ENCODE measurements at regions not wholly inside any gene's neighbourhood (a gene's known extent, or its start where the extent isn't known, plus 50 kb on each side); places are given as distances from the start of the nearest gene placed in this dataset.
"Not testable (repeated sequence)": the region's sequence is repeated elsewhere in the genome, so short reads cannot be mapped to it uniquely, and the experiment has no call there.

- DNase-seq (ENCODE audit: low read depth): no peak
These were observed 106.8 kb downstream of the MDH1 start for GRCh38 chr2:63695583-63695982.

DNA sequence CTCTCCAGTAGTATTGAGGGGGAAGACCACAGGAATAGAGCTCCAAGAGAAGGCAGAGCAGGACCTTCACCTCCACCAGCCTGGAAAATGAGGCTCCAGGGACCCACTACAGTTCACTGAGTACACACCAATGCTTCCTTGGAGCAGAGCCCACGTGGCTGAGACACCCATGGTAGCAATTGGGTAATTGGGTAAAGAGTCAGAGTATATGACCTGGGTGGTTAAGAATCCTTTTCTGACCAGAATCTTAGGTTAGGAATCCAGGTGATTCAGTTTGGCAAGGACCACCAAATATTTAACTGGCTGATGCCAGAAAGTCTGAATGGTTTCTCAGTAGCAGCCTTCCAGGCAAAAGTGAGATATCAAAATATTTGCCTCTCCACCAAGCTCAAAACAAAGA lies 107.7 kb downstream of the MDH1 start:
- peak; percentile 59 for DNase-seq (ENCODE audit: low read depth)

GRCh38 chr2:63697160-63697559 lies 108.4 kb downstream of the MDH1 start:
- DNase-seq (ENCODE audit: low read depth): no peak

DNA sequence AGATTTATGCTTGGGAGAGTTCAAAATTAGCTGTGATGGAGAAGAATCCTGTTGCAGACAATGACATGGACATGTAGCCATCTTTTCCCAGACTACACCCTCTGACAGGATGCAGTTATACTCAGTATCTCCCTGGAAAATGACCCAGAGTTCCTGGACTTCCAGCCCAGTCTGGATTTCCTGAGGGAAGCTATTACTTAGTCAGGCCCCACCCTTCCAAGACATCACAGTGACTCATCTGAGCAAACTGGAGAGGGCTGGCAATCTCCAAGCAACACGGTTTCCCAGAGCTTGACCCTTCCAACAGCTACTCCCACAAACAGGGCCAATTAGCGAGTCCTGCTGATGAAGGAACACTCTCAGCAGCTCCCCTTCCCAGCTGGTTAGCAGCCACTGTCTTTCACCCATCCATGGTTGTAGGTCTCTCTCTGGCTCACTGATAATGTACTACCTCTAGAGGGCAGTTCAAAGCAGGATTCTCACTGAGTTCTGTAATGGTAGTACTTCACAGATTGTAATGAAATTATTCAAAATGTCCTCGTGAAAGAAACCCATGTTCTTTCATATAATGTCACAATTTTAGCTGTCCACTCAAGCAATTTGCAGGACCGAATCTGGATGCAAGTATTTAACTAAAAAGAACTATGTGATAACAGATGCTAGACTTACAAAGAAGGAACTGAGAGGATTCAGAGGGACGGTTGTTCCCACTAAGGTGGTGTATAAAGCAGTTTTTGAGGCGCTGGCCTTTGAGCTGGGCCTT lies 110.2 kb downstream of the MDH1 start:
- DNase-seq (ENCODE audit: low read depth): peak; percentile 92

DNA sequence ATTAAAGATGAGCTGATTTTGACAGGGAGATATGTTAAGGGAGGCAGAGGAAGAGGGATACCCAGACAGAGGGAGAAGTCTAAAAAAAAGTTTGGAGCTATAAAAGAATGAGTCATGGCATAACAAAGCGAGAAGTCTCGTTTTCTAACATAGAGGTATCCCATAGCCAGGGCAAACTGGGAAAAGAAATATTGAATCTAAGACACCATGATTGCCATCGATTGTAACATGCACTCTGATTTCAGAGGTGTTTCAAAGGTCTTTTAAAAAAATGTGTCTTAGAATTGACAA lies 110.7 kb downstream of the MDH1 start:
- DNase-seq (ENCODE audit: low read depth): no peak

- no peak for DNase-seq (ENCODE audit: low read depth)
These were observed 111.5 kb downstream of the MDH1 start for GRCh38 chr2:63700271-63700670.

DNA sequence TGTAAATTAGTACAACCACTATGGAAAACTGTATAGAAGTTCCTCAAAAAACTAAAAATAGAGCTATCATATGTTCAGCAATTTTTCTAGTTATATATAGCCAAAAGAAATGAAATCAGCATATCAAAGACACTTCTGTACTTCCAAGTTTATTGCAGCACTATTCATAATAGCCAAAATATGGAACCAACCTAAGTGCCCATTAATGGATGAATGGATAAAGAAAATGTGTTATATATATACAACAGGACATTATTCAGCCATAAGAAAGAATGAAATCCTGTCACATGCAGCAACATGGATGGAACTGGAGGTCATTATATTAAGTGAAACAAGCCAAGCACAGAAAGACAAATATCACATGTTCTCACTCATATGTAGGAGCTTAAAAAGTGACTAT lies 112.6 kb downstream of the MDH1 start:
- DNase-seq (ENCODE audit: low read depth): no peak

DNA sequence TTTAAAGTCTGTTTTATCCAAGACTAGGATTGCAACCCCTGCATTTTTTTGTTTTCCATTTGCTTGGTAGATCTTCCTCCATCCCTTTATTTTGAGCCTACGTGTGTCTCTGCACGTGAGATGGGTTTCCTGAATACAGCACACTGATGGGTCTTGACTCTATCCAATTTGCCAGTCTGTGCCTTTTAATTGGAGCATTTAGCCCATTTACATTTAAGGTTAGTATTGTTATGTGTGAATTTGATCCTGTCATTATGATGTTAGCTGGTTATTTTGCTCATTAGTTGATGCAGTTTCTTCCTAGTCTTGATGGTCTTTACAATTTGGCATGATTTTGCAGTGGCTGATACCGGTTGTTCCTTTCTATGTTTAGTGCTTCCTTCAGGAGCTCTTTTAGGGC lies 117.3 kb downstream of the MDH1 start:
- DNase-seq (ENCODE audit: low read depth): not testable (repeated sequence)

- DNase-seq (ENCODE audit: low read depth): no peak
These were observed 122.0 kb downstream of the MDH1 start for GRCh38 chr2:63710732-63711131.

GRCh38 chr2:63712748-63713147 lies 124.0 kb downstream of the MDH1 start:
- peak; percentile 38 for DNase-seq (ENCODE audit: low read depth)

GRCh38 chr2:63716146-63716545 lies 125.5 kb upstream of the UGP2 start:
- no peak for DNase-seq (ENCODE audit: low read depth)

GRCh38 chr2:63719052-63719451 lies 122.6 kb upstream of the UGP2 start:
- no peak for DNase-seq (ENCODE audit: low read depth)

GRCh38 chr2:63721082-63721424 lies 120.6 kb upstream of the UGP2 start:
- DNase-seq (ENCODE audit: low read depth): no peak

DNA sequence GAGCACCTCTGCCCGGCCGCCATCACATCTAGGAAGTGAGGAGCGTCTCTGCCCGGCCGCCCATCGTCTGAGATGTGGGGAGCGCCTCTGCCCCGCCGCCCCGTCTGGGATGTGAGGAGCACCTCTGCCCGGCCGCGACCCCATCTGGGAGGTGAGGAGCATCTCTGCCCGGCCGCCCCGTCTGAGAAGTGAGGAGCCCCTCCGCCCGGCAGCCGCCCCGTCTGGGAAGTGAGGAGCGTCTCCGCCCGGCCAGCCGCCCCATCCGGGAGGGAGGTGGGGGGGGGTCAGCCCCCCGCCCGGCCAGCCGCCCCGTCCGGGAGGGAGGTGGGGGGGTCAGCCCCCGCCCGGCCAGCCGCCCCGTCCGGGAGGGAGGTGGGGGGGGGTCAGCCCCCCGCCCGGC lies 119.4 kb upstream of the UGP2 start:
- not testable (repeated sequence) for DNase-seq (ENCODE audit: low read depth)

GRCh38 chr2:63723709-63724108 lies 118.0 kb upstream of the UGP2 start:
- no peak for DNase-seq (ENCODE audit: low read depth)

GRCh38 chr2:63725212-63725611 lies 116.5 kb upstream of the UGP2 start:
- not testable (repeated sequence) for DNase-seq (ENCODE audit: low read depth)

GRCh38 chr2:63729362-63729761 lies 112.3 kb upstream of the UGP2 start:
- DNase-seq (ENCODE audit: low read depth): no peak

- DNase-seq (ENCODE audit: low read depth): no peak
These were observed 111.9 kb upstream of the UGP2 start for GRCh38 chr2:63729831-63730230.

GRCh38 chr2:63734510-63734909 lies 107.2 kb upstream of the UGP2 start:
- no peak for DNase-seq (ENCODE audit: low read depth)

DNA sequence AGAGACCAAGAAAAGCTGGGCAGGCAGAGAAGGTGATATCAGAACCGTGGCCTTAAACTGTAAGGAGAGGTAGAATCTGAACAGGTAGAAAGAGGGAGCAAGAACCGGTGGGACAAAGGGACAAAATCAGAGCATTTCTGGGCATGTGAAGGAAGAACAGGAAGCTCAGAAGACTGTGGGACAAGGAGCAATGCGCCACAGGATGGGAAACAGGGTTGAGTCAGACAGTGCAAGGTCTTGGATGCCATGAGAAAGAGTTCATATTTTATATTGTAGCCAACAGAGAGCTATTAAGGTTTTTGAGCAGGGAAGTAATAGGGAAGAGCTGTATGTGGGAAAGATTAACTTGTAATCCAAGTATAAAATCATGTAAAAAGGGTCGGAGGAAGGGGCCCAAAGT lies 106.4 kb upstream of the UGP2 start:
- DNase-seq (ENCODE audit: low read depth): no peak

DNA sequence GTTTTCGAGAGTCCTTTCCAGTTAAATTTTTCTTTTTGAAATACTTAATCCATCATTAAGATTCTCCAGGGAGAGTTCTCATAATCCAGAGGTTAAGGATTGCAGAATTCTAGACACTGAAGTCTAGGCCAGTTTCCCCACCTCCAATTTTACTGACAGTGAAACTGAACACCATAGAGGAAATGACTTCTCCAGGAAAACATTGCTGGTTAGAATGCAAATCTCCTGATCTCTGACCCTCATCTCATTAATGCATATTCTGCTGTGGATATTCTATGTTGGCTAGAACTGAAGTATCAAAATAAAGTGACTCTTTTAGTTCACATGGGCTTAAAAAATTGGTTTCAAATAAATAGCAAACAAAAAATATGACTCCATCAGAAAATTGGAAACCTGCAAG lies 105.8 kb upstream of the UGP2 start:
- DNase-seq (ENCODE audit: low read depth): no peak

- DNase-seq (ENCODE audit: low read depth): no peak
These were observed 105.3 kb upstream of the UGP2 start for GRCh38 chr2:63736354-63736753.

DNA sequence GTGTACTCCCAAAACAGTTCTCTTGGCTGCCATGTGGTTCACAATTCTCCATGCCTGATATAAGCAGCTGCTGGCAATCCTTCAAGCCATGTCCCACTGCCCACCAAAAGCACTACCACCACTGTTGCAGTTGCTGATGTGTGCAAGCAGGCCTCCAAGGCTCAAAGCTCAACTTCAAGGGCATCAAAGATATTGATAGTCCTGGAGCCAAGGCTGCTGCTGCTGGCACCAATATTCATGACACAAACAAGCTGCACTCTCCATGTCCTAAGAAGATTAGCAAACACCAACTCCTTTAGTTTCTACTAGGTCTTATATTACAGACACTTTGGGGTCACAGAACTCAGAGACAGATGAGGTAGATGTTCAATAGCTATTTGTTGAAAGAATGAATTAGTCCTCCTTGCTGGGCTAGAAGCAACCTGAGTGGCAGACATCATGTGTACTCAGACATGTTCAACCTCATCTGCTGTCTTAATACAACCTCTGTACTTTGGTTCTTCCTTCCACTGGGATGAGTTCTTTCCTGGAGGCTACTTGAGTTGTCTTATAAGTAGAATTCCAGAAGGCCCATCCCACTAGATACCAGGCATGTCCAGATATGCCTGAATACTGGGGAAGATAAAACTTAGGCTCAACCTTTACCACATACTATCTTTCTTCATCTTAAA lies 104.5 kb upstream of the UGP2 start:
- no peak for DNase-seq (ENCODE audit: low read depth)

- no peak for DNase-seq (ENCODE audit: low read depth)
These were observed 103.7 kb upstream of the UGP2 start for GRCh38 chr2:63738019-63738418.

Data from renal cortical epithelial cell (primary cell).